Hepatocyte (in vitro differentiated cells): ENCODE measurements at regions not wholly inside any gene's neighbourhood (a gene's known extent, or its start where the extent isn't known, plus 50 kb on each side); places are given as distances from the start of the nearest gene placed in this dataset.

ENCODE experiments used
- EZH2 ChIP-seq: fragments of 200-600 bp; sonication (generic); IDR thresholded peaks from 2 replicates; pipeline ENCODE4 v1.6.1; 2016; ENCODE audit warnings: antibody characterized with exemption, mild to moderate bottlenecking, borderline replicate concordance
- EZH2phosphoT487 ChIP-seq: fragments of 200-600 bp; sonication (generic); IDR thresholded peaks from one replicate; pipeline ENCODE4 v1.6.1; 2018; ENCODE audit warnings: antibody characterized with exemption, mild to moderate bottlenecking, low read depth, moderate library complexity; ENCODE audit not compliant: unreplicated experiment, severe bottlenecking
- TF ChIP-seq, protein P1 (sequence below): fragments of 200-600 bp; sonication (generic); IDR thresholded peaks from 2 replicates; pipeline ENCODE4 v1.5.1; 2016; ENCODE audit warnings: antibody characterized with exemption, mild to moderate bottlenecking; ENCODE audit not compliant: poor library complexity

- TF ChIP-seq EZH2, result no peak
- TF ChIP-seq, protein P1, sequence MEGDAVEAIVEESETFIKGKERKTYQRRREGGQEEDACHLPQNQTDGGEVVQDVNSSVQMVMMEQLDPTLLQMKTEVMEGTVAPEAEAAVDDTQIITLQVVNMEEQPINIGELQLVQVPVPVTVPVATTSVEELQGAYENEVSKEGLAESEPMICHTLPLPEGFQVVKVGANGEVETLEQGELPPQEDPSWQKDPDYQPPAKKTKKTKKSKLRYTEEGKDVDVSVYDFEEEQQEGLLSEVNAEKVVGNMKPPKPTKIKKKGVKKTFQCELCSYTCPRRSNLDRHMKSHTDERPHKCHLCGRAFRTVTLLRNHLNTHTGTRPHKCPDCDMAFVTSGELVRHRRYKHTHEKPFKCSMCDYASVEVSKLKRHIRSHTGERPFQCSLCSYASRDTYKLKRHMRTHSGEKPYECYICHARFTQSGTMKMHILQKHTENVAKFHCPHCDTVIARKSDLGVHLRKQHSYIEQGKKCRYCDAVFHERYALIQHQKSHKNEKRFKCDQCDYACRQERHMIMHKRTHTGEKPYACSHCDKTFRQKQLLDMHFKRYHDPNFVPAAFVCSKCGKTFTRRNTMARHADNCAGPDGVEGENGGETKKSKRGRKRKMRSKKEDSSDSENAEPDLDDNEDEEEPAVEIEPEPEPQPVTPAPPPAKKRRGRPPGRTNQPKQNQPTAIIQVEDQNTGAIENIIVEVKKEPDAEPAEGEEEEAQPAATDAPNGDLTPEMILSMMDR, result no peak
- no peak for TF ChIP-seq EZH2phosphoT487
Observed at GRCh38 chr22:23383491-23384361, 196.4 kb downstream of the IGLL1 start.
